ENCODE measurements at regions not wholly inside any gene's neighbourhood (a gene's known extent, or its start where the extent isn't known, plus 50 kb on each side); places are given as distances from the start of the nearest gene placed in this dataset.
"Not testable (repeated sequence)": the region's sequence is repeated elsewhere in the genome, so short reads cannot be mapped to it uniquely, and the experiment has no call there.

GRCh38 chr17:21781666-21782024, 89.3 kb downstream of the KCNJ18 start:
- TF ChIP-seq, protein P1, sequence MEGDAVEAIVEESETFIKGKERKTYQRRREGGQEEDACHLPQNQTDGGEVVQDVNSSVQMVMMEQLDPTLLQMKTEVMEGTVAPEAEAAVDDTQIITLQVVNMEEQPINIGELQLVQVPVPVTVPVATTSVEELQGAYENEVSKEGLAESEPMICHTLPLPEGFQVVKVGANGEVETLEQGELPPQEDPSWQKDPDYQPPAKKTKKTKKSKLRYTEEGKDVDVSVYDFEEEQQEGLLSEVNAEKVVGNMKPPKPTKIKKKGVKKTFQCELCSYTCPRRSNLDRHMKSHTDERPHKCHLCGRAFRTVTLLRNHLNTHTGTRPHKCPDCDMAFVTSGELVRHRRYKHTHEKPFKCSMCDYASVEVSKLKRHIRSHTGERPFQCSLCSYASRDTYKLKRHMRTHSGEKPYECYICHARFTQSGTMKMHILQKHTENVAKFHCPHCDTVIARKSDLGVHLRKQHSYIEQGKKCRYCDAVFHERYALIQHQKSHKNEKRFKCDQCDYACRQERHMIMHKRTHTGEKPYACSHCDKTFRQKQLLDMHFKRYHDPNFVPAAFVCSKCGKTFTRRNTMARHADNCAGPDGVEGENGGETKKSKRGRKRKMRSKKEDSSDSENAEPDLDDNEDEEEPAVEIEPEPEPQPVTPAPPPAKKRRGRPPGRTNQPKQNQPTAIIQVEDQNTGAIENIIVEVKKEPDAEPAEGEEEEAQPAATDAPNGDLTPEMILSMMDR (IDR thresholded peaks at IDR 0.05) = not testable (repeated sequence)
- TF ChIP-seq POLR2A (IDR thresholded peaks at IDR 0.05) = not testable (repeated sequence)
